Right atrium auricular region (tissue), 2 donors: ENCODE measurements at regions not wholly inside any gene's neighbourhood (a gene's known extent, or its start where the extent isn't known, plus 50 kb on each side); places are given as distances from the start of the nearest gene placed in this dataset.

Source experiments
- DNase-seq: peaks from one replicate; pipeline ENCODE4 v3.0.0-alpha.2; 2019; ENCODE audit warnings: low spot score
- H3K27ac ChIP-seq, 2 donors: fragments of 200-600 bp; sonication (generic); 1 replicate in 1 of 2; 2 replicates in 1 of 2; pipeline ENCODE4 v1.5.1; 2016 to 2019
- H3K27me3 ChIP-seq, 2 donors: fragments of 200-600 bp; sonication (generic); one replicate each; pipeline versions ENCODE4 v1.5.1 to v1.6.0; 2017 to 2019
- H3K36me3 ChIP-seq: fragments of 200-600 bp; sonication (generic); one replicate; pipeline ENCODE4 v1.5.1; 2016
- H3K4me1 ChIP-seq, 2 donors: fragments of 200-600 bp; sonication (generic); one replicate each; pipeline versions ENCODE4 v1.5.1 to v1.6.0; 2017 to 2019
- H3K4me3 ChIP-seq, 2 donors: fragments of 200-600 bp; sonication (generic); 1 replicate in 1 of 2; 2 replicates in 1 of 2; pipeline ENCODE4 v1.5.1; 2017 to 2019; ENCODE audit warnings: mild to moderate bottlenecking in 1 of 2, moderate library complexity in 1 of 2
- H3K9me3 ChIP-seq, 2 donors: fragments of 200-600 bp; sonication (generic); one replicate each; pipeline ENCODE4 v1.5.1; 2019
- CTCF ChIP-seq, 2 donors: fragments of 200-600 bp; sonication (generic); IDR thresholded peaks; one replicate each; pipeline ENCODE4 v1.5.1; 2019; ENCODE audit warnings: antibody characterized with exemption in 2 of 2

GRCh38 chr14:97153527-97153926 is 356.3 kb downstream of the VRK1 start:
- Histone ChIP-seq H3K36me3 (no peaks in the 10 kb centered on the region), H3K27ac (no peak overlapping the region), H3K9me3 (no peaks in the 10 kb centered on the region), H3K4me1 (no peaks in the 10 kb centered on the region), H3K4me3 (no peak overlapping the region), H3K27me3 (no peaks in the 10 kb centered on the region)
- no peak for DNase-seq
- TF ChIP-seq CTCF (IDR thresholded peaks at IDR 0.05) = no peak

- no peak overlapping the region for H3K4me3 ChIP-seq
- no peaks in the 10 kb centered on the region for H3K9me3 ChIP-seq
- no peak for DNase-seq
- no peak for TF ChIP-seq CTCF (IDR thresholded peaks at IDR 0.05)
- no peaks in the 10 kb centered on the region for H3K4me1 ChIP-seq
- no peaks in the 10 kb centered on the region for H3K27me3 ChIP-seq
- no peaks in the 10 kb centered on the region for H3K36me3 ChIP-seq
- H3K27ac ChIP-seq = no peak overlapping the region
Measured at GRCh38 chr14:97155320-97155719, 358.1 kb downstream of the VRK1 start.

DNA sequence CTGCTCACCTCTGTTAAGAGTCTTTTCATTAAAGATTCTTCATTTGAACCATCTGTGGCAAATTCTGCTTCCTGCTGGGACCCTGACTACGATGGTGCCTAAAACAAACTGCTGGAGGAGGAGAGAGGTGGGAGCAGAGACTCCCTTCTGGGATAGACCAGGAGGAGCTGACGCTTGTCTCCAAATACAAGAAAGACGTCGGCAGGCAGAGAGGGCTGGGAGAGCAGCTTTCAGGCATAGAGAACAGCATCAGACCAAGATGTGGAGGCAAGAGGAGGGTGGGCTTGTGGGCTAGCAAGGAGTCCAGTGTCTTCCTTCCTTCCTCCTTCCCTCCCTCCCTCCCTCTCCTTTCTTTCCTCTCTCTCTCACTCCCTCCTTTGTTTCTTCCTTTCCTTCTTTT is 358.6 kb downstream of the VRK1 start:
- no peaks in the 10 kb centered on the region for H3K4me1 ChIP-seq
- no peak overlapping the region for H3K27ac ChIP-seq
- no peak for DNase-seq
- no peak overlapping the region for H3K4me3 ChIP-seq
- no peaks in the 10 kb centered on the region for H3K36me3 ChIP-seq
- TF ChIP-seq CTCF (IDR thresholded peaks at IDR 0.05) = no peak
- no peaks in the 10 kb centered on the region for H3K27me3 ChIP-seq
- H3K9me3 ChIP-seq = no peaks in the 10 kb centered on the region

GRCh38 chr14:97156705-97157104 is 359.5 kb downstream of the VRK1 start:
- H3K36me3 ChIP-seq = no peaks in the 10 kb centered on the region
- TF ChIP-seq CTCF (IDR thresholded peaks at IDR 0.05) = no peak
- H3K4me3 ChIP-seq = no peak overlapping the region
- no peak for DNase-seq
- no peak overlapping the region for H3K27ac ChIP-seq
- H3K27me3 ChIP-seq = no peaks in the 10 kb centered on the region
- no peaks in the 10 kb centered on the region for H3K4me1 ChIP-seq
- no peaks in the 10 kb centered on the region for H3K9me3 ChIP-seq

- Histone ChIP-seq H3K4me3 (no peak overlapping the region), H3K9me3 (no peaks in the 10 kb centered on the region), H3K27me3 (no peaks in the 10 kb centered on the region), H3K4me1 (no peaks in the 10 kb centered on the region), H3K27ac (no peak overlapping the region), H3K36me3 (no peaks in the 10 kb centered on the region)
- DNase-seq = no peak
- TF ChIP-seq CTCF (IDR thresholded peaks at IDR 0.05) = no peak
Measured at GRCh38 chr14:97158102-97158501, 360.9 kb downstream of the VRK1 start.

DNA sequence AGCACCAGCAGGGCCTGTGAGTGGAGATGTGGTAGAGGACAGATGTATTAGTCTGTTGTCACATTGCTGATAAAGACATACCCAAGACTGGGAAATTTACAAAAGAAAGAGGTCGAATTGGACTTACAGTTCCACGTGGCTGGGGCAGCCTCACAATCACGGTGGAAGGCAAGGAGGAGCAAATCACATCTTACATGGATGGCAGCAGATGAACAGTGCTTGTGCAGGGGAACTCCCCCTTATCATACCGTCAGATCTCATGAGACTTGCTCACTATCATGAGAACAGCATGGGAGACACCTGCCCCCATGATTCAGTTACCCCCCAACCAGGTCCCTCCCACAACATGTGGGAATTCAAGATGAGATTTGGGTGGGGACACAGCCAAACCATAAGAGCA is 361.9 kb downstream of the VRK1 start:
- H3K27ac ChIP-seq = no peak overlapping the region
- no peaks in the 10 kb centered on the region for H3K36me3 ChIP-seq
- H3K4me3 ChIP-seq = no peak overlapping the region
- no peaks in the 10 kb centered on the region for H3K9me3 ChIP-seq
- no peaks in the 10 kb centered on the region for H3K4me1 ChIP-seq
- no peak for TF ChIP-seq CTCF (IDR thresholded peaks at IDR 0.05)
- no peak for DNase-seq
- H3K27me3 ChIP-seq = no peaks in the 10 kb centered on the region
